Neutrophil (primary cell): ENCODE measurements at regions not wholly inside any gene's neighbourhood (a gene's known extent, or its start where the extent isn't known, plus 50 kb on each side); places are given as distances from the start of the nearest gene placed in this dataset.

Experiments used
- H3K27ac ChIP-seq: fragments of 200-600 bp; sonication (generic); 2 replicates; pipeline ENCODE4 v1.5.1; 2016; ENCODE audit warnings: mild to moderate bottlenecking, moderate library complexity
- H3K27me3 ChIP-seq: fragments of 200-600 bp; sonication (generic); 2 replicates; pipeline ENCODE4 v1.6.0; 2016; ENCODE audit warnings: mild to moderate bottlenecking
- H3K36me3 ChIP-seq: fragments of 200-600 bp; sonication (generic); 2 replicates; pipeline ENCODE4 v1.5.1; 2017
- H3K4me1 ChIP-seq, 2 experiments: fragments of 200-600 bp in 1 of 2; sonication (generic) in 1 of 2; 1 replicate in 1 of 2; 2 replicates in 1 of 2; pipeline versions ENCODE4 v1.5.1 to v1.6.1; 2013 to 2016; ENCODE audit warnings: low read depth in 1 of 2, low read length in 1 of 2, mild to moderate bottlenecking in 1 of 2, moderate library complexity in 1 of 2; ENCODE audit not compliant: control insufficient read depth in 1 of 2, insufficient read depth in 1 of 2
- H3K4me3 ChIP-seq, 2 experiments: fragments of 200-600 bp in 1 of 2; sonication (generic) in 1 of 2; 1 replicate in 1 of 2; 2 replicates in 1 of 2; pipeline ENCODE4 v1.5.1; 2013 to 2016; ENCODE audit warnings: low read depth in 1 of 2, low read length in 1 of 2, mild to moderate bottlenecking in 1 of 2, moderate library complexity in 1 of 2
- H3K9me3 ChIP-seq: fragments of 200-600 bp; sonication (generic); 2 replicates; pipeline ENCODE4 v1.5.1; 2016
- CTCF ChIP-seq: fragments of 200-600 bp; sonication (generic); IDR thresholded peaks from 2 replicates; pipeline ENCODE4 v1.5.1; 2016; ENCODE audit warnings: antibody characterized with exemption

- no peak for TF ChIP-seq CTCF
- Histone ChIP-seq H3K4me1 (no peaks in the 10 kb centered on the region), H3K4me3 (no peak overlapping the region), H3K36me3 (no peaks in the 10 kb centered on the region), H3K9me3 (no peaks in the 10 kb centered on the region), H3K27me3 (no peaks in the 10 kb centered on the region), H3K27ac (no peak overlapping the region)
Observed at GRCh38 chr12:84507956-84508850, 404.4 kb downstream of the SLC6A15 start.

- H3K4me1 ChIP-seq: no peaks in the 10 kb centered on the region
- H3K27ac ChIP-seq: no peak overlapping the region
- no peaks in the 10 kb centered on the region for H3K27me3 ChIP-seq
- no peaks in the 10 kb centered on the region for H3K9me3 ChIP-seq
- H3K4me3 ChIP-seq: no peak overlapping the region
- no peak for TF ChIP-seq CTCF
- H3K36me3 ChIP-seq: no peaks in the 10 kb centered on the region
Observed at GRCh38 chr12:84506282-84506681, 406.3 kb downstream of the SLC6A15 start.

- no peak overlapping the region for H3K27ac ChIP-seq
- H3K4me1 ChIP-seq: no peaks in the 10 kb centered on the region
- TF ChIP-seq CTCF: no peak
- no peaks in the 10 kb centered on the region for H3K9me3 ChIP-seq
- H3K4me3 ChIP-seq: no peak overlapping the region
- H3K27me3 ChIP-seq: no peaks in the 10 kb centered on the region
- no peaks in the 10 kb centered on the region for H3K36me3 ChIP-seq
Observed at GRCh38 chr12:84502907-84503787, 409.5 kb downstream of the SLC6A15 start.

- Histone ChIP-seq H3K27ac (no peak overlapping the region), H3K9me3 (no peaks in the 10 kb centered on the region), H3K4me3 (no peak overlapping the region), H3K36me3 (no peaks in the 10 kb centered on the region), H3K4me1 (no peaks in the 10 kb centered on the region), H3K27me3 (no peaks in the 10 kb centered on the region)
- no peak for TF ChIP-seq CTCF
Observed at GRCh38 chr12:84502180-84502860, 410.3 kb downstream of the SLC6A15 start.

GRCh38 chr12:84497819-84498218 is 414.8 kb downstream of the SLC6A15 start:
- Histone ChIP-seq H3K27ac (no peak overlapping the region), H3K4me1 (no peaks in the 10 kb centered on the region), H3K36me3 (no peaks in the 10 kb centered on the region), H3K4me3 (no peak overlapping the region), H3K9me3 (no peaks in the 10 kb centered on the region), H3K27me3 (no peaks in the 10 kb centered on the region)
- TF ChIP-seq CTCF: no peak
